ENCODE measurements at regions not wholly inside any gene's neighbourhood (a gene's known extent, or its start where the extent isn't known, plus 50 kb on each side); places are given as distances from the start of the nearest gene placed in this dataset.
A peak's percentile ranks its signal among the peaks of the same experiment; 100 is the strongest.

- TF ChIP-seq CTCF (conservative IDR thresholded peaks at IDR 0.05) = peak; percentile 64
- TF ChIP-seq ZFX (IDR thresholded peaks at IDR 0.05) = no peak
Measured at GRCh38 chr13:64154514-64154913, 2738.9 kb upstream of the PCDH20 start.

Measured in C4-2B (cell line).